IMR-90 (cell line): ENCODE measurements at regions not wholly inside any gene's neighbourhood (a gene's known extent, or its start where the extent isn't known, plus 50 kb on each side); places are given as distances from the start of the nearest gene placed in this dataset.
"Not testable (repeated sequence)": the region's sequence is repeated elsewhere in the genome, so short reads cannot be mapped to it uniquely, and the experiment has no call there.

ENCODE experiments used
- ATAC-seq: fragments of 200-7000 bp; cut with Tn5 transposase; 2 replicates; pipeline ENCODE4 v1.9.1; 2020; ENCODE audit warnings: low read depth, mild to moderate bottlenecking, moderate library complexity
- BruUV-seq: library from RNA; stranded (reverse); fragments of 400-500 nt; replicated peaks from 2 replicates; lab custom pipeline; 2021; lab: Mats Ljungman, UMichigan
- CTCF ChIA-PET: fragments of 300-600 bp; formaldehyde crosslinking; extraction: SDS; loops from one replicate; lab custom pipeline; 2021; ENCODE audit warnings: antibody characterized with exemption; lab: Yijun Ruan, JAX
- POLR2A ChIA-PET: fragments of 300-600 bp; sonication (Branson Sonifier 250); formaldehyde crosslinking; loops from one replicate; lab custom pipeline; 2022; ENCODE audit warnings: antibody characterized with exemption; ENCODE audit not compliant: unreplicated experiment; lab: Charles Lee
- DNase-seq: peaks from one replicate; pipeline ENCODE4 v3.0.0; 2013
- H2AFZ ChIP-seq: replicated peaks from 2 replicates; pipeline ENCODE3; 2013; ENCODE audit warnings: low read length, mild to moderate bottlenecking; ENCODE audit not compliant: poor library complexity
- H2AK5ac ChIP-seq: 2 replicates; pipeline ENCODE4 v1.6.1; 2013; ENCODE audit warnings: low read depth, low read length, inconsistent platforms
- H2AK9ac ChIP-seq: replicated peaks from 2 replicates; pipeline ENCODE3; 2013; ENCODE audit warnings: mild to moderate bottlenecking, low read depth, low read length, moderate library complexity; ENCODE audit not compliant: poor library complexity
- H2BK120ac ChIP-seq: 2 replicates; pipeline ENCODE4 v1.6.1; 2013; ENCODE audit warnings: low read depth, low read length, inconsistent platforms
- H2BK15ac ChIP-seq: 3 replicates; pipeline ENCODE4 v1.6.1; 2013; ENCODE audit warnings: low read depth, low read length, inconsistent platforms
- H2BK20ac ChIP-seq: 2 replicates; pipeline ENCODE4 v1.6.1; 2013; ENCODE audit warnings: low read depth, mild to moderate bottlenecking, inconsistent platforms, low read length, moderate library complexity
- H2BK5ac ChIP-seq: 2 replicates; pipeline ENCODE4 v1.6.1; 2013; ENCODE audit warnings: mild to moderate bottlenecking, low read depth, low read length, inconsistent platforms; ENCODE audit not compliant: poor library complexity, severe bottlenecking
- H3K14ac ChIP-seq: replicated peaks from 2 replicates; pipeline ENCODE4 v1.6.1; 2013; ENCODE audit warnings: low read depth, low read length, inconsistent platforms
- H3K18ac ChIP-seq: 2 replicates; pipeline ENCODE4 v1.6.1; 2013; ENCODE audit warnings: low read depth, low read length, control low read depth
- H3K23ac ChIP-seq: 2 replicates; pipeline ENCODE4 v1.6.1; 2013; ENCODE audit warnings: low read depth, low read length, inconsistent platforms
- H3K27ac ChIP-seq: 2 replicates; pipeline ENCODE4 v1.5.1; 2013; ENCODE audit warnings: mild to moderate bottlenecking, control low read depth, low read length; ENCODE audit not compliant: insufficient read depth
- H3K27me3 ChIP-seq: 2 replicates; pipeline ENCODE4 v1.6.1; 2013; ENCODE audit warnings: low read length; ENCODE audit not compliant: control insufficient read depth, insufficient read depth
- H3K36me3 ChIP-seq: 2 replicates; pipeline ENCODE4 v1.6.1; 2013; ENCODE audit warnings: low read length, mixed read lengths; ENCODE audit not compliant: control insufficient read depth, insufficient read depth
- H3K4ac ChIP-seq: 2 replicates; pipeline ENCODE4 v1.6.1; 2013; ENCODE audit warnings: low read depth, low read length, inconsistent platforms
- H3K4me1 ChIP-seq: 2 replicates; pipeline ENCODE4 v1.6.1; 2013; ENCODE audit warnings: low read length, mixed read lengths; ENCODE audit not compliant: control insufficient read depth, insufficient read depth
- H3K4me2 ChIP-seq: 2 replicates; pipeline ENCODE4 v1.6.1; 2013; ENCODE audit warnings: low read depth, mild to moderate bottlenecking, control low read depth, low read length, moderate library complexity
- H3K4me3 ChIP-seq: 2 replicates; pipeline ENCODE4 v1.5.1; 2013; ENCODE audit warnings: low read depth, mild to moderate bottlenecking, control low read depth, low read length, moderate library complexity; ENCODE audit not compliant: insufficient read depth
- H3K56ac ChIP-seq: 2 replicates; pipeline ENCODE4 v1.6.1; 2013; ENCODE audit warnings: low read length, inconsistent platforms; ENCODE audit not compliant: insufficient read depth; ENCODE audit errors: extremely low read depth
- H3K79me1 ChIP-seq, 2 experiments: 2 replicates each; pipeline ENCODE4 v1.6.1; 2013; ENCODE audit warnings: low read length in 2 of 2, inconsistent platforms in 1 of 2, low read depth in 1 of 2
- H3K9ac ChIP-seq: 2 replicates; pipeline ENCODE4 v1.6.1; 2013; ENCODE audit warnings: low read depth, low read length, control low read depth
- H3K9me1 ChIP-seq: 2 replicates; pipeline ENCODE4 v1.6.1; 2013; ENCODE audit warnings: low read length, inconsistent platforms; ENCODE audit not compliant: insufficient read depth
- H3K9me3 ChIP-seq: 2 replicates; pipeline ENCODE4 v1.6.1; 2013; ENCODE audit warnings: low read length; ENCODE audit not compliant: control insufficient read depth, insufficient read depth
- H4K20me1 ChIP-seq: 2 replicates; pipeline ENCODE4 v1.6.1; 2013; ENCODE audit warnings: low read length, inconsistent platforms; ENCODE audit not compliant: insufficient read depth
- H4K5ac ChIP-seq: 2 replicates; pipeline ENCODE4 v1.6.1; 2013; ENCODE audit warnings: mild to moderate bottlenecking, low read depth, low read length, control low read depth
- H4K8ac ChIP-seq, 2 experiments: 2 replicates each; pipeline ENCODE4 v1.6.1; 2013; ENCODE audit warnings: low read depth in 2 of 2, low read length in 2 of 2, control low read depth in 1 of 2, inconsistent platforms in 1 of 2
- H4K91ac ChIP-seq: 2 replicates; pipeline ENCODE4 v1.6.1; 2013; ENCODE audit warnings: low read depth, low read length, inconsistent platforms; ENCODE audit not compliant: insufficient read depth
- dilution Hi-C: fragments of 300-500 bp; cut with HindIII; formaldehyde crosslinking; loops from one replicate; pipeline ENCODE4 v1.14.3; 2018; ENCODE audit warnings: low sequenced_read_pairs; ENCODE audit not compliant: unreplicated experiment
- in situ Hi-C: fragments of 300-500 bp; cut with MboI; formaldehyde crosslinking; loops from 3 replicates; pipeline ENCODE4 v1.14.3; 2019; ENCODE audit warnings: low sequenced_read_pairs, inconsistent platforms, mixed read lengths
- intact Hi-C: fragments of 100-400 bp; cut with micrococcal nuclease; formaldehyde crosslinking; loops from 2 replicates; pipeline ENCODE4 v1.10.0; 2022

DNA sequence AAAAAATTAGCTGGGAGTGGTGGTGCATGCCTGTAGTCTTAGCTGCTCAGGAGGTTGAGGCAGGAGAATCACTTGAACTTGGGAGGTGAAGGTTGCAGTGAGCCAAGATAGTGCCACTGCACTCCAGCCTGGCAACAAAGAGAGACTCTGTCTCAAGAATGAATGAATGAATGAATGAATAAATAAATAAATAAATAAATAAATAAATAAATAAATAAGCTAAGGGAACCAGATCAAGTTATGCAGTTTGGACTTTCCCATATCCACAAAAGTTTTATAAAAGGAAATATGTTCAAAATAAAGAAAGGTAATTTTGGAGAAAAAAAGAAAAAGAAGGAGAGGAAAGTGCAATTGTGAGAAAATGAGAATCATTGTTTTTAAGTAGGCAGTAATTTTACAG lies 1414.1 kb upstream of the CDH18 start:
- H2AK5ac ChIP-seq, H2BK5ac ChIP-seq, H3K4me3 ChIP-seq, H2BK15ac ChIP-seq, H3K23ac ChIP-seq, H2AFZ ChIP-seq, H3K36me3 ChIP-seq, H4K91ac ChIP-seq, H2BK120ac ChIP-seq, H3K9me1 ChIP-seq, H3K18ac ChIP-seq, dilution Hi-C loops, H3K14ac ChIP-seq, H3K4me1 ChIP-seq, H3K79me1 ChIP-seq, BruUV-seq, in situ Hi-C loops, H3K4me2 ChIP-seq, H3K9ac ChIP-seq, H3K9me3 ChIP-seq, H3K27ac ChIP-seq, POLR2A ChIA-PET, ATAC-seq, H2BK20ac ChIP-seq, H2AK9ac ChIP-seq, CTCF ChIA-PET, H4K20me1 ChIP-seq, DNase-seq, H3K56ac ChIP-seq, H4K8ac ChIP-seq, H3K27me3 ChIP-seq, intact Hi-C loops, H3K4ac ChIP-seq, H4K5ac ChIP-seq: not testable (repeated sequence)
